ENCODE measurements at regions not wholly inside any gene's neighbourhood (a gene's known extent, or its start where the extent isn't known, plus 50 kb on each side); places are given as distances from the start of the nearest gene placed in this dataset.

GRCh38 chr16:52022980-52023379 lies 524.0 kb downstream of the TOX3 start:
- TF ChIP-seq, protein P1, sequence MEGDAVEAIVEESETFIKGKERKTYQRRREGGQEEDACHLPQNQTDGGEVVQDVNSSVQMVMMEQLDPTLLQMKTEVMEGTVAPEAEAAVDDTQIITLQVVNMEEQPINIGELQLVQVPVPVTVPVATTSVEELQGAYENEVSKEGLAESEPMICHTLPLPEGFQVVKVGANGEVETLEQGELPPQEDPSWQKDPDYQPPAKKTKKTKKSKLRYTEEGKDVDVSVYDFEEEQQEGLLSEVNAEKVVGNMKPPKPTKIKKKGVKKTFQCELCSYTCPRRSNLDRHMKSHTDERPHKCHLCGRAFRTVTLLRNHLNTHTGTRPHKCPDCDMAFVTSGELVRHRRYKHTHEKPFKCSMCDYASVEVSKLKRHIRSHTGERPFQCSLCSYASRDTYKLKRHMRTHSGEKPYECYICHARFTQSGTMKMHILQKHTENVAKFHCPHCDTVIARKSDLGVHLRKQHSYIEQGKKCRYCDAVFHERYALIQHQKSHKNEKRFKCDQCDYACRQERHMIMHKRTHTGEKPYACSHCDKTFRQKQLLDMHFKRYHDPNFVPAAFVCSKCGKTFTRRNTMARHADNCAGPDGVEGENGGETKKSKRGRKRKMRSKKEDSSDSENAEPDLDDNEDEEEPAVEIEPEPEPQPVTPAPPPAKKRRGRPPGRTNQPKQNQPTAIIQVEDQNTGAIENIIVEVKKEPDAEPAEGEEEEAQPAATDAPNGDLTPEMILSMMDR (IDR thresholded peaks at IDR 0.05): no peak

DNA sequence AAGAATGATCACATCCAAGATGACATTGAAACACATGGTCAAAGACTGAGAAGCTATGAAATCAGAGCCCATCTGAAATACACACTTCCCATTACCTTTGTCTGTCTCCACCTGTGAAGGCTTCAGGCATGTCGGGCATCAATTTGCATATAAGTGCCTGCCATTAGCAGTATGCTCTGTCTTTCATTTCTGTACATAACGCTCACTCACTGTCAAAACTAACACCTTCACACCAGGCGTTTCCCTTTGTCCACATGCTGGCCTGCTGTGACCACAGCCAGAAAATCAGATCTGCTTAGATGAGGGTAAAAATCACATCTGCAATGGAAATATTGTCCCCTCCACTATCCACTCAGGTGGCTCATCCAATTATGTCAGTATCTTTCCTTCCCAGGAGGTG lies 524.8 kb downstream of the TOX3 start:
- TF ChIP-seq, protein P1 (IDR thresholded peaks at IDR 0.05): no peak

DNA sequence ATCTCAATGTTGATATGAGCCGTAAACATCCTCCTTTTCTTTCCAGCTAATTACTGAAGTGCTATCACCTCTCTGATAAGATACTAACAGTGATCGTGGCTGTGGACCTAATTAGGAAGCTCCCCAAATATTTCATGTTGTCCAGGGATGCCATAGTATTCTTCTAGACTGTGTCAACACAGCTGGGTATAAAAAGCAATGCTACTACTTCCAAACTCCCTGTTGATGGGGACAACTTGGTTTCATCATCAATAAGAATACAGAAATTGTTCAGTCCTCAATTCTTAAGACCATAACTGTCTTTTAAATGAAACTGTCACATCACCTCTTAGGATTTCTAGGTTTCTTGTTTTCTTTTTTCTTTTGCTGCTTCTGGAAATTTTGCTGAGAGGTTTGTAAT lies 530.6 kb downstream of the TOX3 start:
- TF ChIP-seq, protein P1 (IDR thresholded peaks at IDR 0.05): no peak

DNA sequence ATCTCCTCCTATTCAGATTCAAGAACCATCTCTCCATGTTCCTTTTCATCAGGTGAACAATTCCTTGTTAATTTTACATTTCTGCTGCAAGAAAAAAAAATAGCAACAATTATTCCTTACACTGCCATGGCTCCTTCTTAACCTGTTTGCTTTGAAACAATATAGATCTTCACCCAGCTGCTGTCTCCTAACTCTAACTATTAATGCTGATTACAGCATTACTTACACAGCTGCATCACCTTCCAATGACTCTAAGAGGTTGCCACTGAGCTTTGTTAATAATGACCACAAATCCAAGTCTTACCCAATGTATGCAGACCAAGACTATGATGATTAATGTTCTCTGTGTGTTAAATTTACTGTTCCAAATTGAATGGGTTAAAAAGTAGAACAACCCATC lies 541.4 kb downstream of the TOX3 start:
- TF ChIP-seq, protein P1 (IDR thresholded peaks at IDR 0.05): no peak

- TF ChIP-seq, protein P1 (IDR thresholded peaks at IDR 0.05): no peak
These were observed 542.6 kb downstream of the TOX3 start for GRCh38 chr16:52004343-52004742.

DNA sequence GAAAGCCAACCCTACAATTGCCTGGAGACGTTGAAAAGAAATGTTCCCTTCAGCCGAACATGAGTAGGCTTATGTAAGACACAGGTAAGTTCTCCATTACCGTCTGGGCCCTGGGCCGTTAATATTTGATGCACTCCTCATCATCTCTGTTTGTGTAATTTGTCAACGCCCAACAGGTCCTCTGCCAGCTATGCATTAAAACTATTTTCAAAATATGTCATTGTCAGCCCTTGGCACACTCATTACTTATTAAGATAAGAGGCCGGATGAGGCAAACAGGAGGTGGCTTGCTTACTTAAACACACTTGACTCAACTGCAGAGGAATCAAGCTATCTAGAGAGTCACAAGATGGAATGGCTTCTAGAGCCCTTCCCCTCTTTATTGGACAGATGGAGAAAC lies 544.9 kb downstream of the TOX3 start:
- TF ChIP-seq, protein P1 (IDR thresholded peaks at IDR 0.05): no peak

GRCh38 chr16:51996516-51996915 lies 550.4 kb downstream of the TOX3 start:
- TF ChIP-seq, protein P1 (IDR thresholded peaks at IDR 0.05): no peak

DNA sequence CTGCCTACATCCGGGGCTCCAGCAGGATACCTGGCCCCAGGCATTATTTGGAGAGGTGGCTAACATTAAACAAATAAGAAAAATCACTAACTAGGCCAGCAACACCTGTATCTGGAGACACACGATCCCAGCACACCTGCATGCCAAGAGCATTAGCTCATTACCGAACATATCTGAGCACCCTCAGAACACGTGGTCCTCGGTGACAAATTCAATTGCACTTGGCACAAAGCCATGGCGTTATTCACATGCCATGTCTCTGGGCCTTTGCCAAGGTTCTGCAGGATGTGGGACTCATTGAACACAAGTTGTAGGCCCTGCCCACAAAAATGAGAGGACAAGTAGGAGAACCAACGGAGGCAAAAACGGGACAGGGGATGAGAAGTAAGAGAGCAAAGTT lies 552.3 kb downstream of the TOX3 start:
- TF ChIP-seq, protein P1 (IDR thresholded peaks at IDR 0.05): no peak

Data from LNCAP (cell line).